ENCODE measurements at regions not wholly inside any gene's neighbourhood (a gene's known extent, or its start where the extent isn't known, plus 50 kb on each side); places are given as distances from the start of the nearest gene placed in this dataset.
A peak's percentile ranks its signal among the peaks of the same experiment; 100 is the strongest.

GRCh38 chr2:119104414-119104813 lies 54.1 kb downstream of the C1QL2 start:
- H3K27ac ChIP-seq = no peak overlapping the region
- H3K4me2 ChIP-seq = no peak overlapping the region
- no peaks in the 10 kb centered on the region for H3K79me2 ChIP-seq
- H4K20me1 ChIP-seq (ENCODE audit: insufficient read depth, poor library complexity, severe bottlenecking) = no peaks in the 10 kb centered on the region
- 52% methylated on average over 2 of the region's 2 CpGs for WGBS (ENCODE audit: low lambda C conversion rate, missing lambda C conversion rate)
- H3K27me3 ChIP-seq = no peaks in the 10 kb centered on the region
- TF ChIP-seq EZH2phosphoT487 (IDR thresholded peaks at IDR 0.05; ENCODE audit: low read depth, severe bottlenecking, unreplicated experiment) (no peak), CTCF (IDR thresholded peaks at IDR 0.05; ENCODE audit: poor library complexity) (no peak), EZH2 (IDR thresholded peaks at IDR 0.05; ENCODE audit: borderline replicate concordance) (no peak)
- no peak overlapping the region for H3K4me3 ChIP-seq
- H2AFZ ChIP-seq = no peak overlapping the region
- H3K36me3 ChIP-seq (replicated peaks; ENCODE audit: insufficient read depth, low read depth) = no peaks in the 10 kb centered on the region
- H3K4me1 ChIP-seq (ENCODE audit: insufficient read depth) = no peaks in the 10 kb centered on the region
- DNase-seq (ENCODE audit: low spot score) = no peak
- no peaks in the 10 kb centered on the region for H3K9me2 ChIP-seq (replicated peaks; ENCODE audit: insufficient read depth)
- H3K9me3 ChIP-seq (ENCODE audit: low read depth) = no peaks in the 10 kb centered on the region

- Histone ChIP-seq H3K27ac (no peak overlapping the region), H2AFZ (no peak overlapping the region), H3K4me2 (no peak overlapping the region), H3K79me2 (no peaks in the 10 kb centered on the region), H3K9me3 (ENCODE audit: low read depth) (no peaks in the 10 kb centered on the region), H3K36me3 (replicated peaks; ENCODE audit: insufficient read depth, low read depth) (no peaks in the 10 kb centered on the region), H4K20me1 (ENCODE audit: insufficient read depth, poor library complexity, severe bottlenecking) (no peaks in the 10 kb centered on the region), H3K4me1 (ENCODE audit: insufficient read depth) (no peaks in the 10 kb centered on the region), H3K27me3 (no peaks in the 10 kb centered on the region), H3K4me3 (no peak overlapping the region), H3K9me2 (replicated peaks; ENCODE audit: insufficient read depth) (no peaks in the 10 kb centered on the region)
- no peak for DNase-seq (ENCODE audit: low spot score)
- TF ChIP-seq EZH2phosphoT487 (IDR thresholded peaks at IDR 0.05; ENCODE audit: low read depth, severe bottlenecking, unreplicated experiment) = no peak
- no peak for TF ChIP-seq EZH2 (IDR thresholded peaks at IDR 0.05; ENCODE audit: borderline replicate concordance)
- no peak for TF ChIP-seq CTCF (IDR thresholded peaks at IDR 0.05; ENCODE audit: poor library complexity)
Measured at GRCh38 chr2:119102964-119103363, 55.6 kb downstream of the C1QL2 start.

GRCh38 chr2:119088416-119088815 lies 70.1 kb downstream of the C1QL2 start:
- Histone ChIP-seq H4K20me1 (ENCODE audit: insufficient read depth, poor library complexity, severe bottlenecking) (no peaks in the 10 kb centered on the region), H3K79me2 (no peaks in the 10 kb centered on the region), H3K36me3 (replicated peaks; ENCODE audit: insufficient read depth, low read depth) (no peaks in the 10 kb centered on the region), H3K4me3 (no peak overlapping the region), H3K27me3 (no peaks in the 10 kb centered on the region), H2AFZ (no peak overlapping the region), H3K4me2 (no peak overlapping the region), H3K9me3 (ENCODE audit: low read depth) (no peaks in the 10 kb centered on the region), H3K9me2 (replicated peaks; ENCODE audit: insufficient read depth) (no peaks in the 10 kb centered on the region), H3K27ac (no peak overlapping the region), H3K4me1 (ENCODE audit: insufficient read depth) (peaks cover 8% of the 10 kb centered on the region)
- no peak for TF ChIP-seq CTCF (IDR thresholded peaks at IDR 0.05; ENCODE audit: poor library complexity)
- TF ChIP-seq EZH2phosphoT487 (IDR thresholded peaks at IDR 0.05; ENCODE audit: low read depth, severe bottlenecking, unreplicated experiment) = no peak
- TF ChIP-seq EZH2 (IDR thresholded peaks at IDR 0.05; ENCODE audit: borderline replicate concordance) = no peak
- 91% methylated on average over 1 of the region's 1 CpG for WGBS (ENCODE audit: low lambda C conversion rate, missing lambda C conversion rate)
- DNase-seq (ENCODE audit: low spot score) = no peak

GRCh38 chr2:119086327-119086726 lies 72.2 kb downstream of the C1QL2 start:
- peak overlapping the region; percentile 22 for H3K4me2 ChIP-seq

More at GRCh38 chr2:119086327-119086726, 72.2 kb downstream of the C1QL2 start:
- TF ChIP-seq EZH2 (IDR thresholded peaks at IDR 0.05; ENCODE audit: borderline replicate concordance) = no peak
- TF ChIP-seq EZH2phosphoT487 (IDR thresholded peaks at IDR 0.05; ENCODE audit: low read depth, severe bottlenecking, unreplicated experiment) = no peak
- no peak for TF ChIP-seq CTCF (IDR thresholded peaks at IDR 0.05; ENCODE audit: poor library complexity)
- Histone ChIP-seq H3K9me3 (ENCODE audit: low read depth) (no peaks in the 10 kb centered on the region), H3K4me3 (no peak overlapping the region), H2AFZ (no peak overlapping the region), H4K20me1 (ENCODE audit: insufficient read depth, poor library complexity, severe bottlenecking) (no peaks in the 10 kb centered on the region), H3K9me2 (replicated peaks; ENCODE audit: insufficient read depth) (no peaks in the 10 kb centered on the region), H3K27me3 (no peaks in the 10 kb centered on the region), H3K27ac (peak overlapping the region; percentile 76), H3K4me1 (ENCODE audit: insufficient read depth) (peaks cover 8% of the 10 kb centered on the region), H3K36me3 (replicated peaks; ENCODE audit: insufficient read depth, low read depth) (no peaks in the 10 kb centered on the region), H3K79me2 (no peaks in the 10 kb centered on the region)
- DNase-seq (ENCODE audit: low spot score) = peak; percentile 45
- 33% methylated on average over 8 of the region's 8 CpGs for WGBS (ENCODE audit: low lambda C conversion rate, missing lambda C conversion rate)
